Suprapubic skin (tissue), 4 donors: ENCODE measurements at regions not wholly inside any gene's neighbourhood (a gene's known extent, or its start where the extent isn't known, plus 50 kb on each side); places are given as distances from the start of the nearest gene placed in this dataset.
"Not testable (repeated sequence)": the region's sequence is repeated elsewhere in the genome, so short reads cannot be mapped to it uniquely, and the experiment has no call there.

ENCODE experiments used
- DNase-seq, 2 donors: peaks; one replicate each; pipeline ENCODE4 v3.0.0-alpha.2; 2019; ENCODE audit warnings: low spot score in 2 of 2
- H3K27ac ChIP-seq: fragments of 200-600 bp; sonication (generic); one replicate; pipeline ENCODE4 v1.5.1; 2019
- H3K27me3 ChIP-seq: fragments of 200-600 bp; sonication (generic); one replicate; pipeline ENCODE4 v1.5.1; 2019
- H3K36me3 ChIP-seq: fragments of 200-600 bp; sonication (generic); one replicate; pipeline ENCODE4 v1.5.1; 2019
- H3K4me1 ChIP-seq: fragments of 200-600 bp; sonication (generic); one replicate; pipeline ENCODE4 v1.5.1; 2019
- H3K4me3 ChIP-seq: fragments of 200-600 bp; sonication (generic); one replicate; pipeline ENCODE4 v1.5.1; 2019; ENCODE audit warnings: mild to moderate bottlenecking
- H3K9me3 ChIP-seq: fragments of 200-600 bp; sonication (generic); one replicate; pipeline ENCODE4 v1.5.1; 2019
- WGBS: methylation state at CpG from one replicate; pipeline ENCODE4 v1.1.5; 2018; 5-methylcytosine and 5-hydroxymethylcytosine counted together

DNA sequence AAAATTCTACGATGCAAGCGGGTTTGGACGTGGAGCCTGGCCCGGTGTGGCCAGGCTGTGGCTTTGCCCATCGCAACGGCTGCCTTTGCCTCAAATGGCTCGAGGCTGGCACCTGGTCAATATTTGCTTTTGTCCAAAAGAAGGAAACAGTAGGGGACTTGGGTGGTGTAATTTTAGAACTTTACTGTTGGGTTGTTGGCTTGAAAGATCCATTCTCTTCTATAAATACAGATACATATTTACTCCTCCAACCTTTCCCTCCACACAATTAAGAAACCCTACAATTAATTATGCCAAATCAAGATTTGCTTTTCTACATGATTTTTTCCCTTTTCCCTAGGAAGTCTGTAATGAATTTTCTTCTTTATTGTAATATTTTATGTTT is 249.0 kb upstream of the PLGLB2 start:
- H3K4me3 ChIP-seq: peak overlapping the region; percentile 7
- not testable (repeated sequence) for H3K4me1 ChIP-seq, H3K9me3 ChIP-seq, H3K27ac ChIP-seq, H3K36me3 ChIP-seq, DNase-seq, H3K27me3 ChIP-seq
- no CpG with 5 or more reads among the region's 7 CpGs for WGBS

DNA sequence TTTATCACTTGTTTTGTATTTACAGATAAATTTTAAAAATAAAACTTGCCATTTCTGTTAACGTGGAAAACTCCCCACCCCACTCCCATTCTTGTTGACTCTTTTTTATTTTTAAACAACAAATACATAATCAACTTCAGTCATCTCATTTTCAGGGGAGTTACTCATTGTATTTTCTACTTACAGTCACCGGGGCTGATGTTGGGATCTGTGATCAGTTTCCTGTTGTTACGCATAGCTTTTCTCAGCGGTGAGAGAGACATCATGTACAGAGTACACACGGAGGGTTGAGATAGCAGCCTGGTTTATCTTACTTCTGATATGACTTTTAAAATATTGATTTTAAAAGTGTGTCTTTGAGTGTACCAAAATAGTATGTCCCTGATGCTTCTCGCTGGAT is 248.0 kb upstream of the PLGLB2 start:
- DNase-seq, H3K27ac ChIP-seq: not testable (repeated sequence)
- WGBS: 50% methylated on average over 2 of the region's 6 CpGs

DNA sequence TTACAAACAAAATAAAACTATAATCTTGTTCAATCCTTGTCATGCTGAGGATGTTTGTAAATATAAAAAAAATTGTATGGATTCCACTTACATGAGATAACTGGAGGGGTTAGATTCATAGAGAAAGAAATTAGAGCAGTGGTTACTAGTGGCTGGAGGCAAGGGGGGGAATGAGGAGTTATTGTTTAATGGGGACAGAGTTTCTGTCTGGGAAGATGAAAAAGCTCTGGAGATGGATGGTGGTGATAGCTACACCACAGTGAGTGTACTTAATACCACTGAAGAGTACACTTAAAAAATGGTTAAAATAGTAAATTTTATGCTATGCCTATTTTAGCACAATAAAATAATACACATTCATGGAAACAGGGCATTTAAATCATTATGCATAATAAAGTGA is 247.5 kb upstream of the PLGLB2 start:
- H3K4me1 ChIP-seq: not testable (repeated sequence)

More for the DNA sequence above, 248.0 kb upstream of the PLGLB2 start:
- H3K4me1 ChIP-seq, H3K9me3 ChIP-seq, H3K36me3 ChIP-seq, H3K27me3 ChIP-seq, H3K4me3 ChIP-seq: not testable (repeated sequence)

DNA sequence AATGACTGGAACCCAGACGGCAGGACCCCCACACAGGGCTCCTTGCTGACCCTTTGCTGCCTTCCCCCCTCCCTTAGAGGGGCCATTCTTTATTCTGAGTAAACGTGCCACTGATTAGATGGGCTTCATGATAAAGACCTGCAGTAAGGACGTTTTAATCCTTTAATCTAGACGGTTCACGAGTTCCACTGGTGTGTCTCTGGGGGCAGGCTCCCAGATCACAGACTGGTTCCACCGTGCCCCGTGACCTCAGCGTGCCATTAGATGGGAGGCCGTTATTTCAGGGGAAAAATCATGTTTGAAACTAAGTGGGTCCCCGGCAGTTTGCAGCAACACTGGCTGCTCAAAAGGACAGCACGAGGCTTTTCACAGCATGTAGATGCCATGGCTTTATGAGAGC is 246.9 kb upstream of the PLGLB2 start:
- H3K4me1 ChIP-seq, H3K4me3 ChIP-seq, DNase-seq, H3K27ac ChIP-seq, H3K36me3 ChIP-seq, H3K27me3 ChIP-seq, H3K9me3 ChIP-seq: not testable (repeated sequence)
- WGBS: 73% methylated on average over 2 of the region's 11 CpGs

More for the DNA sequence above, 247.5 kb upstream of the PLGLB2 start:
- not testable (repeated sequence) for H3K4me3 ChIP-seq, H3K27ac ChIP-seq, H3K36me3 ChIP-seq, H3K9me3 ChIP-seq, H3K27me3 ChIP-seq, DNase-seq

DNA sequence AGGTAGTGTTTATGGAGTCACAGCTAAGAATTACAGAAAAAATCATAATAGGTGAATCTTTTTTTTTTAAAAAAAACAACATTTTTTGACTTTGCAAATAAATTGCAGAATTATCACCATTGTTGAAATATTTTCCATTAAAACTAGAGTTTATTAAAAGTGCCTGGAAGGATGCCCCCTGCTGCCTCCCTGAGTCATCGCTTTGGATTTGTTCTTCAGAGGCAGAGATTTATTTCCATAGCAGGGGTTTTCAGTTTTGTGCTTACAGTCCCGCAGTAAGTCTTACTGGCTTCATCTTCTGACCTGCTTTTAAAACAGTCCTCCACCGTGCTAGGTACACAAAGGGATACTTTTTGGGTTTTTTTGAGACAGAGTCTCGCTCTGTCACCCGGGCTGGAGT is 244.9 kb upstream of the PLGLB2 start:
- DNase-seq, H3K4me3 ChIP-seq, H3K27me3 ChIP-seq, H3K27ac ChIP-seq, H3K9me3 ChIP-seq, H3K4me1 ChIP-seq, H3K36me3 ChIP-seq: not testable (repeated sequence)
- 78% methylated on average over 3 of the region's 5 CpGs for WGBS

DNA sequence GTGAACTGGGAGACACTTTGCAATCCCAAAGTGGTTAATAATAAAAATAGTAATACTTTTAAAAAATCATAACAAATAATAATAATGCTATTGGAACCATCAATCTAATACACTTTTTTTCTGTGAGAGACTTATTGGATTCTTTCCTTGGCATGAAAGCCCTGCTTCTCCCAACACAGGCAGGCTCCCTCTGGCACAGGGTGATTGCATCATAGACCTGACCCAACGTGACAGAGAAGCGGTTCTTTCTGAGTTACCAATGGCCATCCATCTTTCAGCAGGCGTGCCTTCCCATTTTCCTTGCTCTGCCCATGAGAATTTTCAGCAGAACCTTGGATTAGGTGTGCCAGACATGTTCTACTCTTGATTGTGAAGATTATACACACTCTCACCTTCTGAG is 242.6 kb upstream of the PLGLB2 start:
- H3K36me3 ChIP-seq, H3K27me3 ChIP-seq, DNase-seq, H3K4me1 ChIP-seq, H3K4me3 ChIP-seq, H3K27ac ChIP-seq, H3K9me3 ChIP-seq: not testable (repeated sequence)
- WGBS: no CpG with 5 or more reads among the region's 3 CpGs

DNA sequence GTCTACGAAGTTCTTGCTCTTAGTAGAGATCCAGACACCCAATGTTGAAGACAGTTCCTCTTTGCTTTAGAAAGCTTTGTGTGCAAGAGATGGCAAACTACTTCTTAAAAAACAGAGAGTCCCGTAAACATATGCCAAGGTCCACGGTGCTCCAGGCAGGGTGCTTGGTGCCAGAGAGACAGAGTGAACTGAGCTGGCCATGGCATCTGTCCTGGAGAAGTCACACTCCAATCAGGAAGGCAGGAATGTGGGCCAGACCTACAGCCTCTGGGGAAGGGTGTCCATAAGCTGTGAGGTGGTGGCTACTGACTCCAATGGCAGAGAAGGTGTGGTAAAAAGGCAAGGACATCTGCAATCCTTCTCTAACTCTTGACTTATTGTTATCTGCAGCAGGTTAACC is 242.0 kb upstream of the PLGLB2 start:
- not testable (repeated sequence) for DNase-seq, H3K27me3 ChIP-seq, H3K9me3 ChIP-seq, H3K4me1 ChIP-seq, H3K27ac ChIP-seq, H3K4me3 ChIP-seq, H3K36me3 ChIP-seq
- no CpG with 5 or more reads among the region's 3 CpGs for WGBS

DNA sequence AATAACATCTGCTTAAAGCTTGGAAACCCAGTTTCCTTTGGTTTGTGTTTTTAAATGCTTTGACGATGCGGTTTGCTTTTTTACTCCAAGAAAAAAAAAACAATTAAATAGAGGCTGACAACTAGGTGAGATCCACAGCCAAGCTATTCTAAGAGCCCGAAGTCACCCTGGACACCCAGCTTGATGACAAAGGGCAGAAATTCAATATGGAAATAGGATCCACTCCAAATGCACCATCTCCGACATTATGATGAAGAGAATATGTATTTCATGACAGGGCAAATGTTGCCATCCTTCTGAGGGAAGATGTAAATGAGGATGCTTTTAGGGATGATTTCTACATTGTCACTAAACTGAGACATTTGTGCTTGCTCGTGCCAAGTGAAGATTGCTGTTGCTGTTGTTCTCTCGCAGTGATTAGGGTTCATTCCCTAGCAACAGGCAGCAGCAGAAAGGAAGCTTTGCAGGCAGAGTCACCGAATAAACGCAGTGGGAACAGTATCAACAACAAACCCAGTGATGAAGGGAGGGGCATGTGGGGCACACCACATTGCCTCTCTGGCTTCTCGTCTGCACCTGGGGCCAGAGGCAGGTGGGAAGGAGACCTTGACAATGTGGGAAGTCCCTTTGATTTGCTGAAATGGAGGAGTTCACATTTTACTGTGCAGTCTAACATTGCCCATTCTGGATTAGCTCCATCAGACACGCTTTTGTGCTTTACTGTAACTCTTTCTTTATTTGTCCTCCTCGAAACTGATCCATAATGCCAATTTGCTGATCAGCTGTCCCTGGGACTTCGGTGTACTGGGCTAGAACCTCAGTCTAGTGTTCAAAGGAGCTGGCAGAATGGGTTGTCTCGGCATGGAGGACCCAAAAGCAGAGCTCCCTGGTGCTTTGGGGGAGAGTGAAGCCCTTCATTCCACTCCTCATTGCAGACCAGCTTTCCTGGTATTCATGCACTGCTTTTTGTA is 240.2 kb upstream of the PLGLB2 start:
- not testable (repeated sequence) for H3K9me3 ChIP-seq, H3K27me3 ChIP-seq, H3K4me3 ChIP-seq, H3K27ac ChIP-seq, H3K36me3 ChIP-seq, DNase-seq, H3K4me1 ChIP-seq
- 80% methylated on average over 4 of the region's 13 CpGs for WGBS

DNA sequence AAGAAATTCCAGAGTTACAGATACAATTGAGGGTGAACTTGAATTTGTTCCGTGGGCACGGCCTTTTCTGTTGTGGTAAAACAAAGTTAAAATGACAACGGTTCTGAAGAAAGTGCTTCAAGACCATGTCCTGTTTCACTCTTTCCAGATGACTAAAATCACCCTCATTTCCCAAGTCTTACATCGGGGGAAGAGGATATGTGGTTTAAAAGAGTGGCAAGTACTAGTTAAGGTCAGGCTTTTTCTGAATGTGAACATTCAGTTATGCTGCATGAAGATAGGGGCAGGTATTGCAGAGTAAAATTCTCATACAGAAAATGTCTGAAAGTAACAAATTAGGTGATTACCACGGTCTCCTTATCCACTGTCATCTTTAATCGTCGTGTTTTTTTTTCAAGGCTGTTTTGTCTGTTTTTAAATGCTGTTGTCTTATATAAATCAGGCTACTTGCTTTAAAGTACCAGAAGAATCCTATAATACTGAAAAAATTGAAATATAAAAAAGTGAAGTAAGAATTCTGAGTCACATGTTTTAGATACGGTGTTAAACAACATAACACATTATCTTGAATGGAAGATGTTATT is 236.6 kb upstream of the PLGLB2 start:
- H3K4me1 ChIP-seq, H3K9me3 ChIP-seq, H3K36me3 ChIP-seq, H3K27ac ChIP-seq, H3K27me3 ChIP-seq, H3K4me3 ChIP-seq, DNase-seq: not testable (repeated sequence)
- WGBS: no CpG with 5 or more reads among the region's 8 CpGs

DNA sequence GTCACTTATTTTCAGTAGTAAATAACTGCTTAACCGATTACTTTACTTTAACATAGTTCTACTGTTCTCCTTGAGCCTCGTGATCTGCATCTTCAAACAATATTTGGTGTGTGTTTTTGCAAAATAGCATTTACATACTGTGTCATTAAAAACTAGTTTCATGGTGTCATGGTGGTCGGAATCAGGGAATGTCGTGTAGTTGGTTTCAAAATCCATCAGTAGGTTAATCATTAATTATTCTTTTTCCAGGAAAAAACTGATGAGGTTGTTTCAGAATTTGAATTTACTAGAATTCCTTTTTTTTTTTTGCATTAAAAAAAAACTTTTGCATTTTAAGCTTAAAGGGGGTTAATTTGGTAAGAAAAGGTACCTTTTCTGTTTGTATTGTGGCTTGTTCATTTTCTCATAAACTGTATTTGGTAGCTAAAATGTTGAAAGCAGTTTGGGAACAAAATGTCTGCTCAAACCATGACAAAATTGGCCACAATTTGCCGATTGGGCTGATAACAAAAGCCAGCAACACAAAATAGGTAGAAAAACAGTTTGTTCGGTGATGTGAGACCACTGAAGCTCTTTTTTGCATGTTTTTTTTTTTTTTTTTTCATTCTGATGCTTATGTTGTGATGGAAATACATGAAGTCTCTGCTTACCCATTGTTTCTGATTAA is 234.9 kb upstream of the PLGLB2 start:
- 57% methylated on average over 3 of the region's 6 CpGs for WGBS
- H3K36me3 ChIP-seq, H3K27me3 ChIP-seq, H3K4me3 ChIP-seq, H3K4me1 ChIP-seq, DNase-seq, H3K9me3 ChIP-seq, H3K27ac ChIP-seq: not testable (repeated sequence)

DNA sequence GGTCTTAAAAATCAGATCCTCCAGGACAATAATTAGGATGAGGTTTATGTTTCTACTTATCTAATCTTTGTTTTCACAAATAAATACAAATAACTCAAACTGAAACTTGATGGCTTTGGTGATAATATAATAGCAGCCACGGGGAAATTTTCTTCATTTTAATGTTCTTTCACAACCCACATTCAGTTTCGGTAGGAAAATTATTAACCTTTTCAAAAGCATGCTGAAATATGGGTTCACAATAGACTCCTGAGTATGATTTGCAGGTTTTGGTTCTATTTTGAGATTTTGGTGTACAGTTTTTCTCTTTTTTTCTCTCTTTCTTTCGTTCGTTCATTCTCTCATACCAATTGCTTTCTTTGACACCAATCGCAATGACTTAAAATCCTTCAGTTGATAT is 233.9 kb upstream of the PLGLB2 start:
- not testable (repeated sequence) for H3K27me3 ChIP-seq, H3K9me3 ChIP-seq, H3K4me1 ChIP-seq, H3K27ac ChIP-seq, H3K4me3 ChIP-seq, DNase-seq, H3K36me3 ChIP-seq
- WGBS: 57% methylated on average over 2 of the region's 5 CpGs

DNA sequence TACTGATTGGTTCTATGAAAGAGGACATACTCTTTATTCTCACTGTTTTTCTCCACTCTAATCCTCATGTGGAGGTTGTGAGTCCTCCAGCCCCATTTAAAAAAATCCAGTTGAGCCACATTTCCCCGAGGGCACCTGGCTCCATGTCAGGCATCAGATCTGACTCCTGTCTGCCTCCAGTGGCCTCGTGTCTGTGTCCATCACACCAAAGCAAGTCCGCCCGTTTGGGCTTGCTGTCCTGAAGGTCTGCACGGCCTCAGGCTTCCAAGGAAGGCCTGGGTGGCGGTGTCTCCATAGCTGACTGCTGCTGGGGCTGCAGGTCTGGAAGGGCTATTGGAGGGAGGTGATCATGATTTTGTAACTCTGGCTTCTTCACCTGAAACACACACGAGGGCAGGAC is 233.4 kb upstream of the PLGLB2 start:
- H3K4me1 ChIP-seq, H3K27me3 ChIP-seq, H3K9me3 ChIP-seq, H3K27ac ChIP-seq, H3K36me3 ChIP-seq, DNase-seq, H3K4me3 ChIP-seq: not testable (repeated sequence)
- WGBS: no CpG with 5 or more reads among the region's 7 CpGs

DNA sequence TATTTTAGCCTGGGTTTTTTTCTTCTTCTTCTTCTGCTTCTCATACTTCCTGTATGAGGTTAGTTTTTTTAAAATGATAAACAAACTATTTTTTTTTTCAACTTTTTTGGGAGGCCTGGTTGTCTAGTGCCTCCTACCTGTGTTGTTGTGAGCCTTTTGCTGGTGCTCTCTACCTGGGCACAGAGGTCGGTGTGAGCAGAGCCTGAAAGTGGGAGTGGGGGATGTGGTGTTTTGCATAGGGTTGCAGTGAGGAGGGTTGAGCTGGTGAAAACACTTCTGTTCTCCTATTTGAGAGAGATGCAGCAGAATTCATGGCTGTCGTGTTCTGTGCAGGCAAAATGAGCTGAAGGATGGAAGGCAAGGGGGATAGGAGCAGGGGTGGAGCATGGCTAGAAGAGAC is 232.7 kb upstream of the PLGLB2 start:
- not testable (repeated sequence) for H3K36me3 ChIP-seq, H3K27me3 ChIP-seq, H3K4me1 ChIP-seq, DNase-seq, H3K4me3 ChIP-seq, H3K9me3 ChIP-seq, H3K27ac ChIP-seq
- 100% methylated on average over 1 of the region's 2 CpGs for WGBS

DNA sequence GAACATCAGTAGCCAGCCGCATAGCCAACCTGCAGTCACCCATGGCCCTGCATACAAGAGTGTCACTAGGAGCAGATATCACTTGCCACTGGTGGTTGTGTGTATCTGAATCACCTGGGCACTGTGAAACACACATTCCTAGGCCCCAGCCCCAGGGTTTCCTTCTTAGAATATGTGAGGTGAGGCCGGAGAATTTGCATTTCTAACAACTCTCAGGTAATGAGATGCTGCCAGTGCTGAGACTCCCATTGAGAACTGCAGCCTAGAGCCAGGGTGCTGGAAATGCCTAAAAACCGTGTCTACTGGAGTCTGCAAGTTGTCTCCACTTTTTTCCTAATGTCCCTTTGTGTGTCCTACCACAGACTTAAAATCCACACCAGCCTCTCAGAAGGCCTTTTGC is 232.0 kb upstream of the PLGLB2 start:
- not testable (repeated sequence) for H3K36me3 ChIP-seq, H3K4me3 ChIP-seq, H3K27me3 ChIP-seq, H3K9me3 ChIP-seq, DNase-seq, H3K27ac ChIP-seq, H3K4me1 ChIP-seq
- no CpG with 5 or more reads among the region's 3 CpGs for WGBS
